HUES64 (cell line): ENCODE measurements at regions not wholly inside any gene's neighbourhood (a gene's known extent, or its start where the extent isn't known, plus 50 kb on each side); places are given as distances from the start of the nearest gene placed in this dataset.

Source experiments
- H3K27ac ChIP-seq: 2 replicates; pipeline ENCODE4 v1.7.0; 2013; ENCODE audit warnings: low read depth, low read length, inconsistent platforms
- H3K27me3 ChIP-seq: 2 replicates; pipeline ENCODE4 v1.6.1; 2013; ENCODE audit warnings: mild to moderate bottlenecking, low read length; ENCODE audit not compliant: insufficient read depth
- H3K36me3 ChIP-seq: 2 replicates; pipeline ENCODE4 v1.6.1; 2013; ENCODE audit warnings: mild to moderate bottlenecking, low read length; ENCODE audit not compliant: insufficient read depth
- H3K4me1 ChIP-seq: 2 replicates; pipeline ENCODE4 v1.6.1; 2013; ENCODE audit warnings: mild to moderate bottlenecking, low read length, moderate library complexity; ENCODE audit not compliant: insufficient read depth
- H3K4me3 ChIP-seq: 2 replicates; pipeline ENCODE4 v1.5.1; 2013; ENCODE audit warnings: mild to moderate bottlenecking, low read length, moderate library complexity
- H3K9ac ChIP-seq: 2 replicates; pipeline ENCODE4 v1.6.1; 2013; ENCODE audit warnings: mild to moderate bottlenecking, low read depth, low read length
- H3K9me3 ChIP-seq: 2 replicates; pipeline ENCODE4 v1.6.1; 2013; ENCODE audit warnings: low read depth, low read length; ENCODE audit not compliant: insufficient read depth
- WGBS: fragments of 150-250, 120-280 bp; methylation state at CpG from one replicate; pipeline ENCODE4 v1.1.7; 2013; ENCODE audit warnings: missing lambda C conversion rate; 5-methylcytosine and 5-hydroxymethylcytosine counted together

DNA sequence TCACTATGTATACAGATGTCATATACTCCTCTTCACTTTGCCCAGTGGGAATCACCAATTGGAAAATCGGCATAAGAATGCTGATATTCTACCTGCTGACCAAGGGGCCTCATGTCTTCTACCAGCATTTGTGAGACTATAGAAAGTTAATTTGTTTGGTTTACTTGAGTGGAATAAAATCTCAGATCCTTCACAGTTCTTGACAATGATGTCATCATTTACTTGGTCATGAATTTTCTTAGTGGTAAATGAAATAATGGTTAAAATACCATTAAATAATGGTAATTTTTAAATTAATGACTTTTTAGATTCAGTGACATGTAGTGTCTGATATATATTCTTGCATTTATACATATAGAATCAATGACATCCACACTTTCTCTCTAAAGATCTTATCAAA, 1052.6 kb downstream of the ADGRL3 start:
- 86% methylated on average over 1 of the region's 1 CpG for WGBS
- Histone ChIP-seq H3K9ac (no peak overlapping the region), H3K4me1 (peaks cover 10% of the 10 kb centered on the region), H3K27me3 (no peaks in the 10 kb centered on the region), H3K9me3 (no peaks in the 10 kb centered on the region), H3K27ac (no peak overlapping the region), H3K36me3 (no peaks in the 10 kb centered on the region), H3K4me3 (no peak overlapping the region)

DNA sequence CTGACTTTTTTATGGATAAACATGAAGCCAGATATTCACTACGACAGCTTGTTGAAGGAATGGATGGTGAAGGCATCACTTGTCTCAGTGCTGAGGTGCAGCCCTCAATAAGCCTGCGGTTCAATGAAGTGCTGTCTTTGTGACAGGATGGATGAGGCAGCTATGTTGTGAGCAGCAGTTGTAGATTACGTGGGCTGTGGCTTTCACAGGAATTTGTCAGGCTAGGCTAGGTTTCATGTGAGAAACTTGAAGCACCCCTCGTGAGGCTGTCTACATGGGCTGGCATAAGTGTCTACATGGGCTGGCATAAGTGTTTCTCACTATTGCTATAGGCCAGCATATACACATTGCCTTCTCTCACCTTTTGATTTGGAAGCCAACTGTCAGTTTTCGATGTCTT, 1050.0 kb downstream of the ADGRL3 start:
- H3K4me3 ChIP-seq: no peak overlapping the region
- no peaks in the 10 kb centered on the region for H3K9me3 ChIP-seq
- H3K9ac ChIP-seq: no peak overlapping the region
- H3K27ac ChIP-seq: no peak overlapping the region
- H3K36me3 ChIP-seq: no peaks in the 10 kb centered on the region
- 95% methylated on average over 5 of the region's 5 CpGs for WGBS
- peaks cover 3% of the 10 kb centered on the region; the same call in 1 of the 2 replicates for H3K4me1 ChIP-seq
- no peaks in the 10 kb centered on the region for H3K27me3 ChIP-seq

DNA sequence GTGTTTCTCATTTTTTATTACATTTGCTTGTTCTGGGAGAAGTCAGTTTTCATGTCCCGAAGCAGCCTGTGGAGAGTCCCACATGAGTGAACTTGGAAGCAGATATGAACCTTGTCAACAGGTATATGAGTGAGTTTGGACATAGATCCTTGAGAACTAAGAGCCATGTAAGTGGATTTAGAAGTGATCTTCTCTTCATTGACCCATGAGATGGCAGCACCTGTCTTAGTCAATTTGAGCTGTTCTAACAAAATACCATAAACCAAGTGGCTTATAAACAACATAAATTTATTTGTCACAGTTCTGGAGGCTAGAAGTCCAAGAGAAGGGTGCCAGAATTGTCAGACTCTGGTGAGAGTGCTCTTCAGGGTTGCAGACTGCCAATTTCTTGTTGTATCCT, 1043.8 kb downstream of the ADGRL3 start:
- Histone ChIP-seq H3K36me3 (no peaks in the 10 kb centered on the region), H3K9me3 (no peaks in the 10 kb centered on the region)
- WGBS: 96% methylated on average over 1 of the region's 1 CpG

DNA sequence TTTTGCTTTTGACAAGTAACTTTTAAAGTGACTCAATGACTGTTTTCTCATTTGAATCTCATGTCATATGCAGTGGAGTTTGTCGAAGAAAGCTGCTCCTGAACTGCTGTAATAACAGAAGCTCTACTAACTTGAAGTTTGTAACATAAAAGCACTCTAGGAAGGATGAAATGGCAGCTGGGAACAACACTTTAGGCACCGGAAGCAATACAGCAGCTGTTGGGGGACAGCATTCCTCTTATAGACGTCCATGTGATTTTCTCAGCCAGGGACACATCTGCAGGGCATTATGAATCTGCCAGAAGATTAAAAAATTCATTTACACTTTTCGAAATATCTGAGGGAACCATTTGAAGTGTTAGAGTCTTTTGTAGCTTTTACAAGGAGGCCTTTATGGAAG, 1035.8 kb downstream of the ADGRL3 start:
- H3K27ac ChIP-seq: no peak overlapping the region
- H3K36me3 ChIP-seq: no peaks in the 10 kb centered on the region
- H3K9me3 ChIP-seq: no peaks in the 10 kb centered on the region
- H3K4me3 ChIP-seq: no peak overlapping the region
- H3K4me1 ChIP-seq: 0 out of 2 replicates have a peak, but pooled peaks cover 5% of the 10 kb centered on the region
- no peaks in the 10 kb centered on the region for H3K27me3 ChIP-seq
- H3K9ac ChIP-seq: no peak overlapping the region
- WGBS: 91% methylated on average over 4 of the region's 4 CpGs

More for the DNA sequence above, 1043.8 kb downstream of the ADGRL3 start:
- H3K27ac ChIP-seq: no peak overlapping the region
- no peak overlapping the region for H3K4me3 ChIP-seq
- no peaks in the 10 kb centered on the region for H3K4me1 ChIP-seq
- H3K27me3 ChIP-seq: no peaks in the 10 kb centered on the region
- no peak overlapping the region for H3K9ac ChIP-seq

DNA sequence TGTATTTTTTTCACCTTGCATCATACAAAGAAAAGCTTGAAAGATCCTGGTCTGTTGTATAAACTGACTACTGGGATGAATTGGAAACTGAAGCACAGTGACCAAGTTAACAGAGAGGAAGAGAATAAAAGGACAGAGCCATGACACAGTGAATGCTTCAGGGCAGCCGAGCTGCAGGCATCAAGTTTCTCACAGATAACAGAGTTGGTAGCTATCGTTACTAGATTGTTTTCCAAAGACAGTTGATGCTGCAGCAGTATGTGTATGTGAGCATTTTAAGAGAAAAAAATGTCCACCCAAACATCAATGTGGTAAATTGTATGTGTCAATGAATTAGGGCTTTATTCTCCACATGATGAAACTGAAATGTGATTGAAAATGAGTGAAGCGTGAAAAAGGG, 1032.7 kb downstream of the ADGRL3 start:
- no peak overlapping the region for H3K27ac ChIP-seq
- H3K9ac ChIP-seq: no peak overlapping the region
- 84% methylated on average over 2 of the region's 3 CpGs for WGBS
- no peak overlapping the region for H3K4me3 ChIP-seq
- no peaks in the 10 kb centered on the region for H3K9me3 ChIP-seq
- no peaks in the 10 kb centered on the region for H3K36me3 ChIP-seq
- H3K27me3 ChIP-seq: no peaks in the 10 kb centered on the region
- 0 out of 2 replicates have a peak, but pooled peaks cover 5% of the 10 kb centered on the region for H3K4me1 ChIP-seq

DNA sequence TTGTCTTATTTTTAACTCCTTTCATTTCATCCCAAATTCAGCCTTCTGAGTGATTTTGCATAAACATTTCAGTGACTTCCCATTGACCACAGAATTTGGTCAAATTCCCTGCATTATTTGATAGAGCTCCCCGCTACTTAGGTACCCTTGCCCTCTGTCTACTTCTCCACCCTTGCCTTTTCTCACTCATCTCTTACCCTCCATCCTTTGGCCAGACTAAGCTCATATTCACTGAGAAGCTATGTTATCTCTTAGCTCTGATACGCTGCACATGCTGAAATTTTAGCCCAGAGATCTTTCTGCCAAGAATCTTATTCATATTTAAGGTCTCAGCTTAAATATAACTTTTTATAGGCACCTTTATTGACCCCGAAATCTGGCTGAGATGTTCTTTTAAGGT, 1031.9 kb downstream of the ADGRL3 start:
- Histone ChIP-seq H3K9me3 (no peaks in the 10 kb centered on the region), H3K4me1 (0 out of 2 replicates have a peak, but pooled peaks cover 5% of the 10 kb centered on the region), H3K27me3 (no peaks in the 10 kb centered on the region), H3K4me3 (no peak overlapping the region), H3K27ac (no peak overlapping the region), H3K36me3 (no peaks in the 10 kb centered on the region), H3K9ac (no peak overlapping the region)
- WGBS: 96% methylated on average over 3 of the region's 3 CpGs

DNA sequence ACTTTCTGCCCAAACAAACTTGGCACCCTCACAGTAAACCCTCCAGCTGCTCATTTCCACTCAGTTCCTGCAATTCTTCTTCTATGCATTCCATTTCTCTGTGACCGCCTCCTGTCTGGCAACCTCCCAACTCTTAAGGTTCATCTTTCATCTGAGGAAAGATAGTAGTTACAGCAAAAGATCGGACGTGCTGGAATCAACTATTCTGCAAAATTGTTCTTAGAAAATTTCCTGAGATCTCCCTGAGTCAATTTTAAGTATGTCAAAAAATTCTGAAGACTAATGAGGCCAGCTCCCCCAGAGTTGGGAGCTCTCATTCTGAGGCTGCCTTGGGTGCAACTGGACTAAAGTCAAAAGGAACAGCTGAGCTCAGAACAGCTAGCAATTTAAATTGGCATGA, 1026.0 kb downstream of the ADGRL3 start:
- no peaks in the 10 kb centered on the region for H3K27me3 ChIP-seq
- 92% methylated on average over 3 of the region's 3 CpGs for WGBS

DNA sequence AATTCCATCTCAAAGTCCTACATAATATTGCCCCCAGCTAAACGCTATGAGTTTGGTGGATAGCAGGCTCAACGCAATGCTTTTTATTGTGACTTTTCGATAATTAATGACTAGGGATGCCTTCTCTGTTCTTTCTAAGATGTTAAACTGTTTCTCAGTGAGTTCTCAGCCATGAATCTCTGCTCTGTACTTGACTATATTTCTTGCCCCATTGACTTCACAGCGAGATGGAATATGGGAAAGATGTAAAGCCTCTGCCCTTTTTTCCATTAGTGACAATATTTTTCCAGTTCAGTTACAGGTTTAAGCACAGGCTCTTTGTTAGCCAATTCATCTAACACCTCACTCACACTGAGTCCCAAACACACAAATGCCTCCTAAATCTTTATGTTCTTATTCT, 1022.0 kb downstream of the ADGRL3 start:
- no peaks in the 10 kb centered on the region for H3K36me3 ChIP-seq
- H3K9me3 ChIP-seq: no peaks in the 10 kb centered on the region
- no peak overlapping the region for H3K9ac ChIP-seq
- no peaks in the 10 kb centered on the region for H3K27me3 ChIP-seq
- 95% methylated on average over 4 of the region's 4 CpGs for WGBS
- H3K4me3 ChIP-seq: no peak overlapping the region
- H3K4me1 ChIP-seq: no peaks in the 10 kb centered on the region
- no peak overlapping the region for H3K27ac ChIP-seq

More for the DNA sequence above, 1026.0 kb downstream of the ADGRL3 start:
- Histone ChIP-seq H3K4me3 (no peak overlapping the region), H3K9ac (no peak overlapping the region), H3K4me1 (no peaks in the 10 kb centered on the region), H3K36me3 (no peaks in the 10 kb centered on the region), H3K27ac (no peak overlapping the region), H3K9me3 (no peaks in the 10 kb centered on the region)

DNA sequence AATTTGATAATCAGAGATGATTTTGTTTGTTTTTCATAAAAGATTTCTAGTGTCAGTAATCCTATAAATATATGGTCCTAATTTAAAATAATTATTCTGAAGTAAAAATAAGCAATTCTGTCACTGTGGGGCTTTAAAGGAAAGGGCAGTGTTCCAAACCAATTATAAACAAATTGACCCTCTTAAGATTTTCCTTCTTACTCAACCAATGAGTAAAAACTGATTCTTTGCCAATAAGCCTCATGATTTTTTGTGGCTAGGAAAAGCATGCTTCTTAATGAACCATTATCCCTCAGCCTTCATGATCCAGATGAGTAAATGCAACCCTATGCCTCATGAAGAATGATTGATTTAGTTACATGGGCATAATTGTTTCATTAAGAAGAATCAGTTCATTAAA, 1010.4 kb downstream of the ADGRL3 start:
- Histone ChIP-seq H3K9ac (no peak overlapping the region), H3K27me3 (no peaks in the 10 kb centered on the region), H3K36me3 (no peaks in the 10 kb centered on the region), H3K4me1 (peaks cover 10% of the 10 kb centered on the region; the same call in 1 of the 2 replicates), H3K9me3 (no peaks in the 10 kb centered on the region), H3K27ac (no peak overlapping the region), H3K4me3 (no peak overlapping the region)

DNA sequence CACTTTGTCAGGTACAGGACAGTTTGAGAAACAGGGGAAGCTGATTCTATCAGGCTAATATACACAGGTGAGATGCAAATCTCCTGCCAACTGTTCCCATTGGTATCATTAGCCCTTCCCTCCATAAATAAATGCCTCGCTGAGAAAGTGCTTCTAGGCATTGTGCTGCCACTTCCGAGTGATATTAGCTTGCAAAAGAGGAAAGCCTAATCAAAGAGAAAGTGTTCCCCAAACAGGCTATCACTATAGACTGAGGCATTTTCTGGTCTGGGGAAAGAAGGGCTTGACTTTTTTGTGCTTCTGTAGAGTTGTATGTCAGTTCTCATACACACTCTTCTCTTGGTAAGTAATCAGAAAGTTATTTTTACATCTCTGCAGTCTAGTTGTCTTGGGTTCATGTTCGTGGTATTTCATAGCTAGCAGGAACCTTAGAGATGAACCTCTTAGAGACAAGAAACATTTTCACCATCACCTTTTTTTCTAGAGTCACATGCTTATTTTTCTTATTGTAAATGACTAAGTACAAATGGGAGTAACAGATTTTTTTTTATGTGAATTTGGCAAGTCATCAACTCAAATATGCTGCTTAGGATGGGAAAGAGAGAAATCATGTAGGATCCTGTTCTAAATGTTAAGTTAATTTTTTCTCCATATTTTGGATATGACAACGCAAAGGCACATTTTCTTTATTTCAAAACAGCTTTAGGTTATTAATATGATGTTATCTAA, 1009.8 kb downstream of the ADGRL3 start:
- no peak overlapping the region for H3K9ac ChIP-seq
- no peaks in the 10 kb centered on the region for H3K36me3 ChIP-seq
- no peak overlapping the region for H3K4me3 ChIP-seq
- 86% methylated on average over 3 of the region's 4 CpGs for WGBS
- H3K27ac ChIP-seq: no peak overlapping the region
- H3K27me3 ChIP-seq: no peaks in the 10 kb centered on the region
- H3K9me3 ChIP-seq: no peaks in the 10 kb centered on the region
- peaks cover 10% of the 10 kb centered on the region; the same call in 1 of the 2 replicates for H3K4me1 ChIP-seq

DNA sequence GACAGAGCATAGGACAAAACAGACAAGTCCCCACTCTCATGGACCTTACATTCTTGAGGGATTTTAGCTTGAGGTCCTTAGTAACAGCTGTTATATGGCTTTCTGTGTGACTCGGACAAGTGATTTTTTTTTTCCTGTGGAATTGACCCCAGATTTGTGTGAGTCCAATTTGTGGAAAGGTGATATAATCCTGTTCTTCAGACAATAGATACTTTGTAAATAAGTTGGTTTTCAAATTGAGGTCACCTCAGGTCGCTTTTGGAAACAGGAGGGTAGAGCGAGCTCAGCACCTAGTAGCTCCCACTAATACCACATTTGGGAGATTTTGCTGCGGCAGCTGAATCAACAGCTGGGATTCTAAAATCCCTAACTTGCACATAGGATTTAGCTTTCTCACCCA, 1008.8 kb downstream of the ADGRL3 start:
- H3K9me3 ChIP-seq: no peaks in the 10 kb centered on the region
- WGBS: 89% methylated on average over 4 of the region's 4 CpGs
- no peaks in the 10 kb centered on the region for H3K27me3 ChIP-seq
- peaks cover 10% of the 10 kb centered on the region; the same call in 1 of the 2 replicates for H3K4me1 ChIP-seq
- no peaks in the 10 kb centered on the region for H3K36me3 ChIP-seq
- no peak overlapping the region for H3K27ac ChIP-seq
- no peak overlapping the region for H3K9ac ChIP-seq
- H3K4me3 ChIP-seq: no peak overlapping the region

DNA sequence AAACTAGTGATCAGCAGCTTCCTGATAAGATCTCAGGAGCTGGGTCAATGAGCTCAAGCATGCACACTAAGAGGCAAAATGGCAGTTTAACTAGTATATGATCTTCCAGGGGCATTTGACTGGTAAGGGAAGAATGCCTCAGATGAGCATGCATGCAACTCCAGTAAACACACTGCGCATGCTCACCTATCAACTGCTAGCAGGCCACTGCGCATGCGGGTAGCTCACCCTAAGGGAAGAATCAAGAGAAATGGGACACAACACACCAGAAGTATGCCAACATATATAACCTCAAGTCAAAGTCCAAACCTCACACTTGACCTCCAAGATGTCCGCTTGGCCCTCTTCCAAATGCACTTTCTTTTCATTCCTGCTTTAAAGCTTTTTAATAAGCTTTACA, 1004.0 kb downstream of the ADGRL3 start:
- H3K4me1 ChIP-seq: peaks cover 3% of the 10 kb centered on the region; the same call in 1 of the 2 replicates
- H3K9me3 ChIP-seq: no peaks in the 10 kb centered on the region
- H3K27ac ChIP-seq: no peak overlapping the region
- no peak overlapping the region for H3K4me3 ChIP-seq
- H3K27me3 ChIP-seq: no peaks in the 10 kb centered on the region
- WGBS: 96% methylated on average over 4 of the region's 4 CpGs
- no peak overlapping the region for H3K9ac ChIP-seq
- H3K36me3 ChIP-seq: no peaks in the 10 kb centered on the region
